ENCODE measurements at regions not wholly inside any gene's neighbourhood (a gene's known extent, or its start where the extent isn't known, plus 50 kb on each side); places are given as distances from the start of the nearest gene placed in this dataset.

GRCh38 chr9:126154869-126155268 is 171.8 kb upstream of the MVB12B start:
- no peak for DNase-seq

- no peak for DNase-seq
These were observed 170.6 kb upstream of the MVB12B start for GRCh38 chr9:126155756-126156664.

- DNase-seq, result no peak
These were observed 169.7 kb upstream of the MVB12B start for GRCh38 chr9:126156898-126157297.

GRCh38 chr9:126157423-126157822 is 169.2 kb upstream of the MVB12B start:
- DNase-seq, result no peak

GRCh38 chr9:126157826-126158587 is 168.6 kb upstream of the MVB12B start:
- DNase-seq, result no peak

- no peak for DNase-seq
These were observed 167.8 kb upstream of the MVB12B start for GRCh38 chr9:126158588-126159429.

GRCh38 chr9:126159430-126160060 is 167.1 kb upstream of the MVB12B start:
- no peak for DNase-seq

GRCh38 chr9:126160067-126160853 is 166.4 kb upstream of the MVB12B start:
- DNase-seq, result no peak

GRCh38 chr9:126160854-126161329 is 165.7 kb upstream of the MVB12B start:
- no peak for DNase-seq

GRCh38 chr9:126162611-126163381 is 163.8 kb upstream of the MVB12B start:
- no peak for DNase-seq

- DNase-seq, result no peak
These were observed 161.7 kb upstream of the MVB12B start for GRCh38 chr9:126164796-126165525.

- DNase-seq, result no peak
These were observed 160.9 kb upstream of the MVB12B start for GRCh38 chr9:126165755-126166154.

GRCh38 chr9:126166291-126166690 is 160.3 kb upstream of the MVB12B start:
- no peak for DNase-seq

- no peak for DNase-seq
These were observed 159.8 kb upstream of the MVB12B start for GRCh38 chr9:126166866-126167265.

GRCh38 chr9:126169736-126170135 is 156.9 kb upstream of the MVB12B start:
- DNase-seq, result no peak

GRCh38 chr9:126170286-126170823 is 156.3 kb upstream of the MVB12B start:
- DNase-seq, result no peak

- no peak for DNase-seq
These were observed 155.0 kb upstream of the MVB12B start for GRCh38 chr9:126171641-126172040.

GRCh38 chr9:126173401-126173800 is 153.2 kb upstream of the MVB12B start:
- no peak for DNase-seq

- DNase-seq, result no peak
These were observed 152.7 kb upstream of the MVB12B start for GRCh38 chr9:126173929-126174328.

- DNase-seq, result no peak
These were observed 143.4 kb upstream of the MVB12B start for GRCh38 chr9:126183266-126183665.
